ENCODE measurements at regions not wholly inside any gene's neighbourhood (a gene's known extent, or its start where the extent isn't known, plus 50 kb on each side); places are given as distances from the start of the nearest gene placed in this dataset.

DNA sequence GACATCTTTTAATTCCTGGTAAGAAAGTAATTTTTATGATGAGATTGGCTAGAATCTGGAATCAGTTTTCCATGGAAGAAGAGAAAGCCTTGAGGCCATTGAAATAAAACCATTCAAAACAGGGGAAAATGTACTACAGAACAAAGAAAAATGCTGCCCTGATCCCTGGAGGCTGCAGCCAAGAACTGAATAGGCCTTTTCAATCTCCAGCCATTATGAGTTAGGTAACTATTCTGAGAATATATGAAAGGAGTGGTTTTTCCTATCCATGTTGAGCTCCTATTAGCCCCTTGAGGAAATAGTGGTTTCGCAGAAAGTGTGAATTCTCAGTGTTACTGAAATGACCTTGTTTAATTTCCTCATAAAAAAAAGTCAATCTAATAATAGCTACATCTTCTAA, 408.5 kb upstream of the GRAMD2B start:
- TF ChIP-seq PAX5 (IDR thresholded peaks at IDR 0.05; ENCODE audit: borderline replicate concordance, low read depth, low read length) (no peak), GATAD2B (conservative IDR thresholded peaks at IDR 0.05; ENCODE audit: low read depth) (no peak), DPF2 (IDR thresholded peaks at IDR 0.05) (no peak), RAD21 (IDR thresholded peaks at IDR 0.05; ENCODE audit: insufficient read depth, low read depth, low read length) (no peak), RFX5 (IDR thresholded peaks at IDR 0.05; ENCODE audit: low read depth, low read length) (no peak), ZNF217 (IDR thresholded peaks at IDR 0.05) (no peak), HDAC6 (IDR thresholded peaks at IDR 0.05; ENCODE audit: unreplicated experiment) (no peak), ZBED1 (IDR thresholded peaks at IDR 0.05; ENCODE audit: borderline replicate concordance) (no peak), GABPA (IDR thresholded peaks at IDR 0.05; ENCODE audit: low read depth) (no peak), IKZF2 (IDR thresholded peaks at IDR 0.05) (no peak), SRF (IDR thresholded peaks at IDR 0.05; ENCODE audit: low read depth in 2 of 2, low read length in 2 of 2) (no peak), KAT2A (conservative IDR thresholded peaks at IDR 0.05; ENCODE audit: control insufficient read depth, low read depth, low read length) (no peak), EZH2 (IDR thresholded peaks at IDR 0.05; ENCODE audit: borderline replicate concordance, control insufficient read depth, low read depth, low read length) (no peak)
- TF ChIP-seq, protein P1, sequence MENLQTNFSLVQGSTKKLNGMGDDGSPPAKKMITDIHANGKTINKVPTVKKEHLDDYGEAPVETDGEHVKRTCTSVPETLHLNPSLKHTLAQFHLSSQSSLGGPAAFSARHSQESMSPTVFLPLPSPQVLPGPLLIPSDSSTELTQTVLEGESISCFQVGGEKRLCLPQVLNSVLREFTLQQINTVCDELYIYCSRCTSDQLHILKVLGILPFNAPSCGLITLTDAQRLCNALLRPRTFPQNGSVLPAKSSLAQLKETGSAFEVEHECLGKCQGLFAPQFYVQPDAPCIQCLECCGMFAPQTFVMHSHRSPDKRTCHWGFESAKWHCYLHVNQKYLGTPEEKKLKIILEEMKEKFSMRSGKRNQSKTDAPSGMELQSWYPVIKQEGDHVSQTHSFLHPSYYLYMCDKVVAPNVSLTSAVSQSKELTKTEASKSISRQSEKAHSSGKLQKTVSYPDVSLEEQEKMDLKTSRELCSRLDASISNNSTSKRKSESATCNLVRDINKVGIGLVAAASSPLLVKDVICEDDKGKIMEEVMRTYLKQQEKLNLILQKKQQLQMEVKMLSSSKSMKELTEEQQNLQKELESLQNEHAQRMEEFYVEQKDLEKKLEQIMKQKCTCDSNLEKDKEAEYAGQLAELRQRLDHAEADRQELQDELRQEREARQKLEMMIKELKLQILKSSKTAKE (IDR thresholded peaks at IDR 0.05; ENCODE audit: low read depth, poor library complexity, severe bottlenecking): no peak
- TF ChIP-seq, protein P2, sequence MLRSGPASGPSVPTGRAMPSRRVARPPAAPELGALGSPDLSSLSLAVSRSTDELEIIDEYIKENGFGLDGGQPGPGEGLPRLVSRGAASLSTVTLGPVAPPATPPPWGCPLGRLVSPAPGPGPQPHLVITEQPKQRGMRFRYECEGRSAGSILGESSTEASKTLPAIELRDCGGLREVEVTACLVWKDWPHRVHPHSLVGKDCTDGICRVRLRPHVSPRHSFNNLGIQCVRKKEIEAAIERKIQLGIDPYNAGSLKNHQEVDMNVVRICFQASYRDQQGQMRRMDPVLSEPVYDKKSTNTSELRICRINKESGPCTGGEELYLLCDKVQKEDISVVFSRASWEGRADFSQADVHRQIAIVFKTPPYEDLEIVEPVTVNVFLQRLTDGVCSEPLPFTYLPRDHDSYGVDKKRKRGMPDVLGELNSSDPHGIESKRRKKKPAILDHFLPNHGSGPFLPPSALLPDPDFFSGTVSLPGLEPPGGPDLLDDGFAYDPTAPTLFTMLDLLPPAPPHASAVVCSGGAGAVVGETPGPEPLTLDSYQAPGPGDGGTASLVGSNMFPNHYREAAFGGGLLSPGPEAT (IDR thresholded peaks at IDR 0.05; ENCODE audit: low read depth): no peak
- TF ChIP-seq, protein P3, sequence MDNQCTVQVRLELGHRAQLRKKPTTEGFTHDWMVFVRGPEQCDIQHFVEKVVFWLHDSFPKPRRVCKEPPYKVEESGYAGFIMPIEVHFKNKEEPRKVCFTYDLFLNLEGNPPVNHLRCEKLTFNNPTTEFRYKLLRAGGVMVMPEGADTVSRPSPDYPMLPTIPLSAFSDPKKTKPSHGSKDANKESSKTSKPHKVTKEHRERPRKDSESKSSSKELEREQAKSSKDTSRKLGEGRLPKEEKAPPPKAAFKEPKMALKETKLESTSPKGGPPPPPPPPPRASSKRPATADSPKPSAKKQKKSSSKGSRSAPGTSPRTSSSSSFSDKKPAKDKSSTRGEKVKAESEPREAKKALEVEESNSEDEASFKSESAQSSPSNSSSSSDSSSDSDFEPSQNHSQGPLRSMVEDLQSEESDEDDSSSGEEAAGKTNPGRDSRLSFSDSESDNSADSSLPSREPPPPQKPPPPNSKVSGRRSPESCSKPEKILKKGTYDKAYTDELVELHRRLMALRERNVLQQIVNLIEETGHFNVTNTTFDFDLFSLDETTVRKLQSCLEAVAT (IDR thresholded peaks at IDR 0.05): no peak
- TF ChIP-seq, protein P4, sequence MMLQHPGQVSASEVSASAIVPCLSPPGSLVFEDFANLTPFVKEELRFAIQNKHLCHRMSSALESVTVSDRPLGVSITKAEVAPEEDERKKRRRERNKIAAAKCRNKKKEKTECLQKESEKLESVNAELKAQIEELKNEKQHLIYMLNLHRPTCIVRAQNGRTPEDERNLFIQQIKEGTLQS (IDR thresholded peaks at IDR 0.05; ENCODE audit: borderline replicate concordance, extremely low read depth, low read depth, low read length): no peak
- TF ChIP-seq, protein P5, sequence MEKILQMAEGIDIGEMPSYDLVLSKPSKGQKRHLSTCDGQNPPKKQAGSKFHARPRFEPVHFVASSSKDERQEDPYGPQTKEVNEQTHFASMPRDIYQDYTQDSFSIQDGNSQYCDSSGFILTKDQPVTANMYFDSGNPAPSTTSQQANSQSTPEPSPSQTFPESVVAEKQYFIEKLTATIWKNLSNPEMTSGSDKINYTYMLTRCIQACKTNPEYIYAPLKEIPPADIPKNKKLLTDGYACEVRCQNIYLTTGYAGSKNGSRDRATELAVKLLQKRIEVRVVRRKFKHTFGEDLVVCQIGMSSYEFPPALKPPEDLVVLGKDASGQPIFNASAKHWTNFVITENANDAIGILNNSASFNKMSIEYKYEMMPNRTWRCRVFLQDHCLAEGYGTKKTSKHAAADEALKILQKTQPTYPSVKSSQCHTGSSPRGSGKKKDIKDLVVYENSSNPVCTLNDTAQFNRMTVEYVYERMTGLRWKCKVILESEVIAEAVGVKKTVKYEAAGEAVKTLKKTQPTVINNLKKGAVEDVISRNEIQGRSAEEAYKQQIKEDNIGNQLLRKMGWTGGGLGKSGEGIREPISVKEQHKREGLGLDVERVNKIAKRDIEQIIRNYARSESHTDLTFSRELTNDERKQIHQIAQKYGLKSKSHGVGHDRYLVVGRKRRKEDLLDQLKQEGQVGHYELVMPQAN (conservative IDR thresholded peaks at IDR 0.05): no peak
- in situ Hi-C loops (cut with MboI): no loop called here
- no peaks in the 10 kb centered on the region for H3K27me3 ChIP-seq (replicated peaks in 1 of 2; ENCODE audit: control insufficient read depth in 2 of 2, insufficient read depth in 2 of 2, low read length in 1 of 2)
- H3K4me3 ChIP-seq: no peak overlapping the region
- no TSS peak for BruUV-seq (replicated peaks)
- no peaks in the 10 kb centered on the region for H4K20me1 ChIP-seq (ENCODE audit: control insufficient read depth, insufficient read depth)
- no peaks in the 10 kb centered on the region for H3K36me3 ChIP-seq (ENCODE audit: control insufficient read depth in 2 of 2, insufficient read depth in 2 of 2, low read length in 1 of 2)
- H3K27ac ChIP-seq (ENCODE audit: control insufficient read depth, insufficient read depth): no peak overlapping the region
- WGBS (ENCODE audit: insufficient coverage, insufficient replicate concordance, low lambda C conversion rate, missing lambda C conversion rate): 64% methylated on average over 1 of the region's 1 CpG
- ChIA-PET POLR2A (no interaction called here), RAD21 (ENCODE audit: unreplicated experiment) (no interaction called here), SMC1A (ENCODE audit: uncharacterized antibody, unreplicated experiment) (no interaction called here), CTCF (no interaction called here)
- no peak overlapping the region for H3K4me2 ChIP-seq (ENCODE audit: control insufficient read depth, insufficient read depth)
- FAIRE-seq (no peak), DNase-seq (ENCODE audit: low read depth, low spot score) (no peak), ATAC-seq (no peak)
- H3K9me3 ChIP-seq (replicated peaks; ENCODE audit: control insufficient read depth, insufficient read depth, low read length): no peaks in the 10 kb centered on the region
- H3K9ac ChIP-seq (ENCODE audit: control insufficient read depth, insufficient read depth, low read length): no peak overlapping the region
- intact Hi-C loops (cut with micrococcal nuclease; ENCODE audit: unreplicated experiment): no loop called here
- H2AFZ ChIP-seq (ENCODE audit: control insufficient read depth, low read depth, low read length): no peak overlapping the region
- H3K4me1 ChIP-seq (ENCODE audit: control insufficient read depth, insufficient read depth, low read length): no peaks in the 10 kb centered on the region
- no peaks in the 10 kb centered on the region for H3K79me2 ChIP-seq (ENCODE audit: control insufficient read depth, insufficient read depth, low read length)

Data from GM12878 (cell line).